ENCODE measurements at regions not wholly inside any gene's neighbourhood (a gene's known extent, or its start where the extent isn't known, plus 50 kb on each side); places are given as distances from the start of the nearest gene placed in this dataset.
"Not testable (repeated sequence)": the region's sequence is repeated elsewhere in the genome, so short reads cannot be mapped to it uniquely, and the experiment has no call there.

DNA sequence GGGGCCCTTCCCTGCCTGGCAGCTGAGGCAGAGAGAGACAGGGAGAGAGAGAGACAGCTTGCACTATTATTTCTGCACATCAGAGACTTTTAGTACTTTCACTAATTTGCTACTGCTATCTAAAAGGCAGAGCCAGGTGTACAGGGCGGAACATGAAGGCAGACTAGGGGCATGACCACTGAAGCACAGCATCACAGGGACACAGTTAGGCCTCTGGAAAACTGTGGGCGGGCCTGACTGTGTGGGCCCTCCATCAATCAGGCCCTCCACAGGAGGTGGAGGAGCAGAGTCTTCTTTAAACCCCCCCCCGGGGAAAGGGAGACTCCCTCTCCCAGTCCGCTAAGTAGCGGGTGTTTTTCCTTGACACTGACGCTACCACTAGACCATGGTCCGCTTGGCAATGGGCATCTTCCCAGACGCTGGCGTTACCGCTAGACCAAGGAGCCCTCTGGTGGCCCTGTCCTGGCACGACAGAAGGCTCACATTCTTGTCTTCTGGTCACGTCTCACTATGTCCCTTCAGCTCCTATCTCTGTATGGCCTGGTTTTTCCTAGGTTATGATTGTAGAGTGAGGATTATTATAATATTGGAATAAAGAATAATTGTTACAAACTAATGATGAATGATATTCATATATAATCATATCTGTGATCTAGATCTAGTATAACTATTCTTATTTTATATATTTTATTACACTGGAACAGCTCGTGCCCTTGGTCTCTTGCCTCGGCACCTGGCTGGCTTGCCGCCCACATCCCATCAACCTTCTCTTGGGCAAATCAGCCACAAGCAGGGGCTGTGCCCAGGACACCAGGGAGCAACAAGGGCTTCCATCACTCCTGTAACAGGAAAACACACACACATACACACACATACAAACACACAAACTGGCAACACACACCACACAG, 60.7 kb upstream of the PPP2R2D start:
- H3K27me3 Mint-ChIP-seq; H3K4me1 Mint-ChIP-seq; H3K27ac Mint-ChIP-seq; H3K9me3 Mint-ChIP-seq; H3K4me3 Mint-ChIP-seq; H3K36me3 ChIP-seq (ENCODE audit: control insufficient read depth in 2 of 3, insufficient read depth in 3 of 3, low read length in 3 of 3); H3K9me3 ChIP-seq (ENCODE audit: control insufficient read depth in 2 of 3, low read length in 3 of 3); H3K4me1 ChIP-seq (ENCODE audit: control insufficient read depth in 2 of 2, insufficient read depth in 2 of 2, low read length in 2 of 2); intact Hi-C loops (cut with micrococcal nuclease); H3K4me3 ChIP-seq (ENCODE audit: low read length); POLR2A ChIA-PET; H3K27me3 ChIP-seq (ENCODE audit: control insufficient read depth in 2 of 2, insufficient read depth in 2 of 2, low read length in 2 of 2); H3K27ac ChIP-seq (ENCODE audit: low read depth, low read length); H3K36me3 Mint-ChIP-seq; ATAC-seq; CTCF ChIA-PET; DNase-seq: not testable (repeated sequence)

DNA sequence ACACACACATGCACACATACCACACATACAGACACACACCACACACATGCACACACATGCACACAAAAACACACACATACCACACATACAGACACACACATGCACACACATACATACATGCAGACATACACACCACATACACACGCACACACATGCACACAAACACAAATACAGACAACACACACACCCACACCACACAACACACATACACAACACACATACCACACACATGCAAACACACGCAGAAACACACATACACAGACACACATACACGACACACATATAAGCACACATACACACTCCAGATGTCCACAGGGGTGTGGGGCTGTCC, 60.1 kb upstream of the PPP2R2D start:
- no peaks in the 10 kb centered on the region for H3K9me3 Mint-ChIP-seq
- H3K36me3 Mint-ChIP-seq, result no peaks in the 10 kb centered on the region
- no peaks in the 10 kb centered on the region for H3K27me3 Mint-ChIP-seq
- intact Hi-C loops (cut with micrococcal nuclease), result no loop called here
- ATAC-seq (no peak), DNase-seq (no peak)
- no peak overlapping the region for H3K4me3 Mint-ChIP-seq
- Histone ChIP-seq H3K27me3 (ENCODE audit: control insufficient read depth in 2 of 2, insufficient read depth in 2 of 2, low read length in 2 of 2) (no peaks in the 10 kb centered on the region), H3K4me3 (ENCODE audit: low read length) (no peak overlapping the region), H3K4me1 (ENCODE audit: control insufficient read depth in 2 of 2, insufficient read depth in 2 of 2, low read length in 2 of 2) (no peaks in the 10 kb centered on the region), H3K27ac (ENCODE audit: low read depth, low read length) (no peak overlapping the region), H3K36me3 (ENCODE audit: control insufficient read depth in 2 of 3, insufficient read depth in 3 of 3, low read length in 3 of 3) (no peaks in the 10 kb centered on the region), H3K9me3 (ENCODE audit: control insufficient read depth in 2 of 3, low read length in 3 of 3) (no peaks in the 10 kb centered on the region)
- ChIA-PET CTCF (no interaction called here), POLR2A (no interaction called here)
- no peaks in the 10 kb centered on the region for H3K4me1 Mint-ChIP-seq
- H3K27ac Mint-ChIP-seq, result no peak overlapping the region

DNA sequence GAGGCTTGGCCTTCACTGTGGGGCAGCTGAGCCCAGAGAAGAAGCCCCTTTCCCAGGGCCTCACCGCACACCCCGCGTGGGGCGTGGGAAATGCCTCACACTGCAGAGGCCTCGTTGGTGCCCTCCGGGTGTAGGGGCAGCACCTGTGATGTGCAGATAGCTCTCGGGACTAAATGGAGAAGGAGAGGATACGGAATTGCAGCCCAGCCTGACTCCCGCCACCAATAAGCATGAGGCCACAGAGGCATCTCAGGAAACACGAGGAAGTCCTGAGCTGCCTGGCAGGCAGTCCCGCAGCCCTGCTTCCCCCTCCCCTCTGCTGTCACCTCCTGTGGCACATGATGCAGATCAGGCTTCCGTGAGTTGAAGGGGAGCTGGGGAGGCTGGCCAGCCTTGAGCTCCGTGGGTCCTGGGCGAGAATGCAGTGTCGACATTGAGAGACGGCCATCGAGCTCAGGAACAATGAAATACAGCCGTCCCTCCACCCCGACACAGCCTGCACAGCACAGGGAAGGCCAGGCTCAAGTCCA, 59.6 kb upstream of the PPP2R2D start:
- H3K4me3 ChIP-seq (ENCODE audit: low read length), result no peak overlapping the region
- H3K27me3 ChIP-seq (ENCODE audit: control insufficient read depth in 2 of 2, insufficient read depth in 2 of 2, low read length in 2 of 2), result no peaks in the 10 kb centered on the region
- no peak for ATAC-seq
- ChIA-PET POLR2A (no interaction called here), CTCF (no interaction called here)
- Mint-ChIP-seq H3K36me3 (no peaks in the 10 kb centered on the region), H3K27ac (no peak overlapping the region), H3K9me3 (no peaks in the 10 kb centered on the region), H3K27me3 (no peaks in the 10 kb centered on the region), H3K4me3 (no peak overlapping the region), H3K4me1 (no peaks in the 10 kb centered on the region)
- peak in 1 of 9 donors; percentile 16 for DNase-seq
- H3K36me3 ChIP-seq (ENCODE audit: control insufficient read depth in 2 of 3, insufficient read depth in 3 of 3, low read length in 3 of 3), result no peaks in the 10 kb centered on the region
- intact Hi-C loops (cut with micrococcal nuclease), result no loop called here
- no peaks in the 10 kb centered on the region for H3K4me1 ChIP-seq (ENCODE audit: control insufficient read depth in 2 of 2, insufficient read depth in 2 of 2, low read length in 2 of 2)
- H3K9me3 ChIP-seq (ENCODE audit: control insufficient read depth in 2 of 3, low read length in 3 of 3), result no peaks in the 10 kb centered on the region
- no peak overlapping the region for H3K27ac ChIP-seq (ENCODE audit: low read depth, low read length)

DNA sequence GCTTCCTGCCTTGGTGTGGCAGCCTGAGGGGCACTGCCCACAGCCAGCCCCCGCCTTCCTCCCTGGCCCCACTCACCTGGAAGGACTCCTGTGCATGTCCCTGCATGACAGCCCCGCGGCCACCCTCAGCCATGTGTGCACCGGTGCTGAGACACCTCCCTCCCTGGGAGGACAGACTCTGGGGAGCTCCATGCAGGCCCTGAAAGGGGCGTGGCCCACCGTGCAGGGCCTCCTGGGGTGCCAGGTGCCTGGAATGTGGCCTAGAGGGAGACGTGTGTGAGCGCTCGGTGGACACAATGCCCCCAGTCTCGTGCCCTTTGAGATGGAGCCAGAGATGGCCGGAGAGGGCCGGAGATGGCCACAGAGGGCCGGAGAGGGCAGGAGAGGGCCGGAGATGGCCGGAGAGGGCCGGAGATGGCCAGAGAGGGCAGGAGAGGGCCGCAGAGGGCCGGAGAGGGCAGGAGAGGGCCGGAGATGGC, 59.1 kb upstream of the PPP2R2D start:
- ATAC-seq, result no peak
- intact Hi-C loops (cut with micrococcal nuclease), result no loop called here
- Mint-ChIP-seq H3K36me3 (no peaks in the 10 kb centered on the region), H3K27me3 (no peaks in the 10 kb centered on the region), H3K9me3 (no peaks in the 10 kb centered on the region), H3K4me3 (no peak overlapping the region), H3K27ac (peak overlapping the region in 1 of 9 donors; percentile 44), H3K4me1 (no peaks in the 10 kb centered on the region)
- H3K4me3 ChIP-seq (ENCODE audit: low read length), result no peak overlapping the region
- POLR2A ChIA-PET, result no interaction called here
- H3K4me1 ChIP-seq (ENCODE audit: control insufficient read depth in 2 of 2, insufficient read depth in 2 of 2, low read length in 2 of 2), result no peaks in the 10 kb centered on the region
- H3K27me3 ChIP-seq (ENCODE audit: control insufficient read depth in 2 of 2, insufficient read depth in 2 of 2, low read length in 2 of 2), result no peaks in the 10 kb centered on the region
- H3K36me3 ChIP-seq (ENCODE audit: control insufficient read depth in 2 of 3, insufficient read depth in 3 of 3, low read length in 3 of 3), result no peaks in the 10 kb centered on the region
- no peaks in the 10 kb centered on the region for H3K9me3 ChIP-seq (ENCODE audit: control insufficient read depth in 2 of 3, low read length in 3 of 3)
- peak in 1 of 9 donors; percentile 13 for DNase-seq
- H3K27ac ChIP-seq (ENCODE audit: low read depth, low read length), result no peak overlapping the region
- CTCF ChIA-PET, result no interaction called here

DNA sequence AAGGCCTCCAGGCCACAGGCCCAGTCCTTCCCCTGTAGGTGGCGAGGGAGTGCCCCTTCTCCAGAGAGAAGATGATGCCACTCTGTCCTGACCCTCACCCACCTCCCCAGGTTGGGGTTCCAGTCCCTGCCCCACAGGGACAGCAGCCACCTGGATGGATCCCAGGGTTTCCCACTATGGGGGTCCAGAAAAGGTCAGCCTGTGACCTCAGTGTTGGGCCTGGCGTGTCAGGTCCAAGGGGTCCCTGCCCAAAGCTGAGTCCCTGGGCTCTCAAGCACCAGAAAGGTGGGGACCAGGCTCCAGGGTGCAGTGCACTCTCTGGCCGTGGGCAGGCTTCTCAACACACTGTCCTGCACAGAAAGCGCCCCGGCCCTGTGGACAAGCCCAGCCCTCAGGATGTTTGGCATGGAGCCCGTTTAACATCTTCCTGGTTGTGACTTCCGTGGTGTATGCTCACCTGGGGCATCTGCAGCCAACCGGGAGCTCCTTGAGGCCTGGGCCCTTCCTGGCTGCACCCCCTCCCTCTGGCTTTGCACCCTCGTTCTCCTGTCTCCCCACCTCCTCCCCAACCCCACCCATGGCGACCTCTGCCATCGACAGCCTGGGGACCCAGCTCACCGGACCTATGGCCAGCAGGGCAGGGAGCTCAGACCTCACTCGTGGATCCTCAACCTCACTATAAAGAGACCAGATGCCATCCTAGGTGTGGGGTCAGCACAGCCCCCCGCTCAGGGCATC, 58.3 kb upstream of the PPP2R2D start:
- H3K27ac Mint-ChIP-seq, result no peak overlapping the region
- no peaks in the 10 kb centered on the region for H3K9me3 Mint-ChIP-seq
- CTCF ChIA-PET, result no interaction called here
- H3K4me3 Mint-ChIP-seq, result no peak overlapping the region
- H3K4me1 ChIP-seq (ENCODE audit: control insufficient read depth in 2 of 2, insufficient read depth in 2 of 2, low read length in 2 of 2), result no peaks in the 10 kb centered on the region
- POLR2A ChIA-PET, result no interaction called here
- no peaks in the 10 kb centered on the region for H3K27me3 ChIP-seq (ENCODE audit: control insufficient read depth in 2 of 2, insufficient read depth in 2 of 2, low read length in 2 of 2)
- no peak overlapping the region for H3K4me3 ChIP-seq (ENCODE audit: low read length)
- H3K27me3 Mint-ChIP-seq, result peaks cover 0 to 3% (median 0%) of the 10 kb centered on the region in 5 donors
- peak; percentile 14 for ATAC-seq
- no peaks in the 10 kb centered on the region for H3K36me3 Mint-ChIP-seq
- peak in 1 of 9 donors; percentile 17 for DNase-seq
- no peaks in the 10 kb centered on the region for H3K9me3 ChIP-seq (ENCODE audit: control insufficient read depth in 2 of 3, low read length in 3 of 3)
- H3K4me1 Mint-ChIP-seq, result no peaks in the 10 kb centered on the region
- intact Hi-C loops (cut with micrococcal nuclease), result no loop called here
- H3K36me3 ChIP-seq (ENCODE audit: control insufficient read depth in 2 of 3, insufficient read depth in 3 of 3, low read length in 3 of 3), result no peaks in the 10 kb centered on the region
- no peak overlapping the region for H3K27ac ChIP-seq (ENCODE audit: low read depth, low read length)

DNA sequence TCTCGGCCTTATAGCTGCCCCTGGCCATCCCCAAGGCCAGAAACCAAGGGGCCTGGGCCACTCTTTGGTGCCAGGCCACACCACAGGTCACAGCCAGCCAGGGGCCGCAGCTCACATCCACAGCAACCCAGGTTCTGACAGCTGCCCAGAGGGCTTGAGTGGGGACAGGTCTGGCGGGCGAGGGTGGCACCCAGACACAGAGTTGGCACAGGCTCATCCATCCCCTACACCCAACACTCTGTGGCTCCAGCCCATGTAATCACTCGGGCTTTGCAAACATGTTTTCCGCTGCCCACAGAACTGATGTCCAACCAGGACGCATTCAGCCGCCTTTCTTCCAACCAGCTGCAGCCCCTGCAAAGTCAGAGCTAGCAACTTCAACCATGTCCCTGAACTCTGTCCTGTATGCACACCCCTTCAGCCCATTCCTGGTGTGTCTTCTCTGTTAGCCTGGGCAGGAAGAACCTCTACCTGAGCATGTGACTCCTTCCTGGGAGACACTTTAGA, 57.7 kb upstream of the PPP2R2D start:
- Mint-ChIP-seq H3K9me3 (no peaks in the 10 kb centered on the region), H3K27me3 (peaks cover 0 to 3% (median 0%) of the 10 kb centered on the region in 5 donors), H3K4me3 (no peak overlapping the region), H3K4me1 (no peaks in the 10 kb centered on the region), H3K27ac (no peak overlapping the region), H3K36me3 (no peaks in the 10 kb centered on the region)
- ChIA-PET CTCF (no interaction called here), POLR2A (no interaction called here)
- Histone ChIP-seq H3K27ac (ENCODE audit: low read depth, low read length) (no peak overlapping the region), H3K9me3 (ENCODE audit: control insufficient read depth in 2 of 3, low read length in 3 of 3) (no peaks in the 10 kb centered on the region), H3K4me3 (ENCODE audit: low read length) (no peak overlapping the region), H3K36me3 (ENCODE audit: control insufficient read depth in 2 of 3, insufficient read depth in 3 of 3, low read length in 3 of 3) (no peaks in the 10 kb centered on the region), H3K27me3 (ENCODE audit: control insufficient read depth in 2 of 2, insufficient read depth in 2 of 2, low read length in 2 of 2) (no peaks in the 10 kb centered on the region), H3K4me1 (ENCODE audit: control insufficient read depth in 2 of 2, insufficient read depth in 2 of 2, low read length in 2 of 2) (no peaks in the 10 kb centered on the region)
- ATAC-seq, result no peak
- peak in 1 of 9 donors; percentile 13 for DNase-seq
- intact Hi-C loops (cut with micrococcal nuclease), result no loop called here
